ENCODE measurements at regions not wholly inside any gene's neighbourhood (a gene's known extent, or its start where the extent isn't known, plus 50 kb on each side); places are given as distances from the start of the nearest gene placed in this dataset.
"Not testable (repeated sequence)": the region's sequence is repeated elsewhere in the genome, so short reads cannot be mapped to it uniquely, and the experiment has no call there.

- no peak overlapping the region for H3K4me3 ChIP-seq (ENCODE audit: low read depth, low read length)
- DNase-seq (ENCODE audit: low read depth) = no peak
- no peak for TF ChIP-seq CTCF (IDR thresholded peaks at IDR 0.05; ENCODE audit: control insufficient read depth, extremely low read depth, insufficient read depth)
Measured at GRCh38 chr2:60353406-60353800, 200.1 kb downstream of the BCL11A start.

GRCh38 chr2:60352491-60353405 lies 200.7 kb downstream of the BCL11A start:
- H3K4me3 ChIP-seq (ENCODE audit: low read depth, low read length) = no peak overlapping the region
- no peak for TF ChIP-seq CTCF (IDR thresholded peaks at IDR 0.05; ENCODE audit: control insufficient read depth, extremely low read depth, insufficient read depth)
- DNase-seq (ENCODE audit: low read depth) = no peak

GRCh38 chr2:60351802-60352201 lies 201.7 kb downstream of the BCL11A start:
- H3K4me3 ChIP-seq (ENCODE audit: low read depth, low read length) = no peak overlapping the region
- TF ChIP-seq CTCF (IDR thresholded peaks at IDR 0.05; ENCODE audit: control insufficient read depth, extremely low read depth, insufficient read depth) = no peak
- no peak for DNase-seq (ENCODE audit: low read depth)

- DNase-seq (ENCODE audit: low read depth) = no peak
- TF ChIP-seq CTCF (IDR thresholded peaks at IDR 0.05; ENCODE audit: control insufficient read depth, extremely low read depth, insufficient read depth) = no peak
- H3K4me3 ChIP-seq (ENCODE audit: low read depth, low read length) = no peak overlapping the region
Measured at GRCh38 chr2:60351321-60351720, 202.1 kb downstream of the BCL11A start.

- H3K4me3 ChIP-seq (ENCODE audit: low read depth, low read length) = no peak overlapping the region
- no peak for TF ChIP-seq CTCF (IDR thresholded peaks at IDR 0.05; ENCODE audit: control insufficient read depth, extremely low read depth, insufficient read depth)
- no peak for DNase-seq (ENCODE audit: low read depth)
Measured at GRCh38 chr2:60350791-60351190, 202.7 kb downstream of the BCL11A start.

GRCh38 chr2:60347781-60348180 lies 205.7 kb downstream of the BCL11A start:
- TF ChIP-seq CTCF (IDR thresholded peaks at IDR 0.05; ENCODE audit: control insufficient read depth, extremely low read depth, insufficient read depth) = no peak
- no peak for DNase-seq (ENCODE audit: low read depth)
- H3K4me3 ChIP-seq (ENCODE audit: low read depth, low read length) = no peak overlapping the region

- not testable (repeated sequence) for H3K4me3 ChIP-seq (ENCODE audit: low read depth, low read length); DNase-seq (ENCODE audit: low read depth)
Measured at GRCh38 chr2:60342491-60342890, 211.0 kb downstream of the BCL11A start.
